ENCODE measurements at regions not wholly inside any gene's neighbourhood (a gene's known extent, or its start where the extent isn't known, plus 50 kb on each side); places are given as distances from the start of the nearest gene placed in this dataset.
"Not testable (repeated sequence)": the region's sequence is repeated elsewhere in the genome, so short reads cannot be mapped to it uniquely, and the experiment has no call there.

DNA sequence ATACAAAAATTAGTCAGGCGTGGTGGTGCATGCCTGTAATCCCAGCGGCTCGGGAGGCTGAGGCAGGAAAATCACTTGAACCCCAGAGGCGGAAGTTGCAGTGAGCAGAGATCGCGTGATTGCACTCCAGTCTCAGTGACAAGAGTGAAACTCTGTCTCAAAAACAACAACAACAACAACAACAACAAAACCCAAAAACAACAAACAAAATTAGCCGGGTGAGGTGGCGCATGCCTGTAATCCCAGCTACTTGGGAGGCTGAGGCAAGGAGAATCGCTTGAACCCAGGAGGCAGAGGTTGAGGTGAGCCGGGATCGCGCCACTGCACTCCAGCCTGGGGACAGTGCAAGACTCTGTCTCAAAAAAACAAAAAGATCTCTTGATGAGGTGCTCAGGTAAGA is 120.5 kb upstream of the SALL4 start:
- TF ChIP-seq, protein P1, sequence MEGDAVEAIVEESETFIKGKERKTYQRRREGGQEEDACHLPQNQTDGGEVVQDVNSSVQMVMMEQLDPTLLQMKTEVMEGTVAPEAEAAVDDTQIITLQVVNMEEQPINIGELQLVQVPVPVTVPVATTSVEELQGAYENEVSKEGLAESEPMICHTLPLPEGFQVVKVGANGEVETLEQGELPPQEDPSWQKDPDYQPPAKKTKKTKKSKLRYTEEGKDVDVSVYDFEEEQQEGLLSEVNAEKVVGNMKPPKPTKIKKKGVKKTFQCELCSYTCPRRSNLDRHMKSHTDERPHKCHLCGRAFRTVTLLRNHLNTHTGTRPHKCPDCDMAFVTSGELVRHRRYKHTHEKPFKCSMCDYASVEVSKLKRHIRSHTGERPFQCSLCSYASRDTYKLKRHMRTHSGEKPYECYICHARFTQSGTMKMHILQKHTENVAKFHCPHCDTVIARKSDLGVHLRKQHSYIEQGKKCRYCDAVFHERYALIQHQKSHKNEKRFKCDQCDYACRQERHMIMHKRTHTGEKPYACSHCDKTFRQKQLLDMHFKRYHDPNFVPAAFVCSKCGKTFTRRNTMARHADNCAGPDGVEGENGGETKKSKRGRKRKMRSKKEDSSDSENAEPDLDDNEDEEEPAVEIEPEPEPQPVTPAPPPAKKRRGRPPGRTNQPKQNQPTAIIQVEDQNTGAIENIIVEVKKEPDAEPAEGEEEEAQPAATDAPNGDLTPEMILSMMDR (IDR thresholded peaks at IDR 0.05), result not testable (repeated sequence)
- TF ChIP-seq POLR2A (IDR thresholded peaks at IDR 0.05), result not testable (repeated sequence)

Measured in tibial nerve (tissue), 3 donors.